MV-4-11 (cell line): ENCODE measurements at regions not wholly inside any gene's neighbourhood (a gene's known extent, or its start where the extent isn't known, plus 50 kb on each side); places are given as distances from the start of the nearest gene placed in this dataset.
A peak's percentile ranks its signal among the peaks of the same experiment; 100 is the strongest.

ENCODE experiments used
- DNase-seq: peaks from one replicate; lab custom pipeline; 2025; lab: John Stamatoyannopoulos, UW

- DNase-seq, result no peak
Observed at GRCh38 chr21:15373941-15374340, 309.1 kb upstream of the NRIP1 start.

- DNase-seq, result no peak
Observed at GRCh38 chr21:15379776-15380175, 315.0 kb upstream of the NRIP1 start.

GRCh38 chr21:15383588-15383987, 318.8 kb upstream of the NRIP1 start:
- no peak for DNase-seq

GRCh38 chr21:15390049-15390448, 325.2 kb upstream of the NRIP1 start:
- DNase-seq, result no peak

DNA sequence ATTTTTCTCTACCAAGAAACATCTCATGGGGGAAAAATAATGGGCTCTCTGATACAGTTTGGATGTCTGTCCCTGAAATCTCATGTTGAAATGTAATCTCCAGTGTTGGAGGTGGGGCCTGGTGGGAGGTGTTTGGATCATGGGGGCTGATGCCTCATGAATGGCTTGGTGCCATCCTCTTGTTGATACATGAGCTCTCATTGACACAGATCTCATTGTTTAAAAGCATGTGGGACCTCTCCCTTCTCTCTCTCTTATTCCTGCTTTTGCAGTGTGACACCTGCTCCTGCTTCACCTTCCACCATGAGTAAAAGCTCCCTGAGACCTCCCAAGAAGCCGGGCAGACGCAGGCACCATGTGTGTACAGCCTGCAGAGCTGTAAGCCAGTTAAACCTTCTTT, 332.5 kb upstream of the NRIP1 start:
- DNase-seq, result no peak

- DNase-seq, result no peak
Observed at GRCh38 chr21:15400905-15401304, 328.9 kb upstream of the USP25 start.

- no peak for DNase-seq
Observed at GRCh38 chr21:15401331-15401730, 328.5 kb upstream of the USP25 start.

GRCh38 chr21:15405214-15405613, 324.6 kb upstream of the USP25 start:
- DNase-seq, result no peak

GRCh38 chr21:15406791-15407190, 323.0 kb upstream of the USP25 start:
- no peak for DNase-seq

- DNase-seq, result no peak
Observed at GRCh38 chr21:15407585-15407984, 322.2 kb upstream of the USP25 start.

DNA sequence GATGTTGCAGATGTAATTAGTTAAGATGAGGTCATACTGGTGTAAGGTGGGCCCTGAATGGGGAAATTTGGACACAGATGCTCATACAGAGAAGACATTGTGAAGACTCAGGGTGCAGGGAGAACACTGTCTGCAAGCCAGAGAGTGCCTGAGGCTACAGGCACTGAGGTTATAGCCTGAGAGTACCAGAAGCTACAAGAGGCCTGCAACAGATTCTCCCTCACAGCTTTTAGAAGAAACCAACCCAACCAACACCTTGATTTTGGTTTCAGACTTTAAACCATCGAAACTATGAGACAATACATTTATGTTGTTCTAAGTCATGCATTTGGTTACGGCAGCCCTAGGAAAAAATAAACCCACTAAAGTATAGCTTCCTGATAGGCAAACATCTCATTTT, 321.7 kb upstream of the USP25 start:
- no peak for DNase-seq

- no peak for DNase-seq
Observed at GRCh38 chr21:15409031-15409430, 320.8 kb upstream of the USP25 start.

- no peak for DNase-seq
Observed at GRCh38 chr21:15410853-15411252, 318.9 kb upstream of the USP25 start.

DNA sequence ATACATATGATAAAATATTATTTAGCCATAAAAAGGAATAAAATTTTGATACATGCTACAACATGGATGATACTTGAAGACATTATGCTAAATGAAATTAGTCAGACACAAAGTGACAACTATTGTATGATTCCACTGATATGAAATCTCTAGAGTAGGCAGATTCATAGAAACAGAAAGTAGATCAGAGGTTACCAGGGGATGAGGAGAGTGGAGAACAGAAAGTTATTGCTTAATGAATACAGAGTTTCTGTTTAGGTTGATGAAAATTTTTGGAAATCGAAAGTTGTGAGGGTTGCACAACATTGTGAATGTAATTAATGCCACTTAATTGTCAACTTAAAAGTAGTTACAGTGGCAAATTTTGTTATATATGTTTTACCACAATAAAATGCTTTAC, 315.7 kb upstream of the USP25 start:
- DNase-seq, result peak; percentile 91

DNA sequence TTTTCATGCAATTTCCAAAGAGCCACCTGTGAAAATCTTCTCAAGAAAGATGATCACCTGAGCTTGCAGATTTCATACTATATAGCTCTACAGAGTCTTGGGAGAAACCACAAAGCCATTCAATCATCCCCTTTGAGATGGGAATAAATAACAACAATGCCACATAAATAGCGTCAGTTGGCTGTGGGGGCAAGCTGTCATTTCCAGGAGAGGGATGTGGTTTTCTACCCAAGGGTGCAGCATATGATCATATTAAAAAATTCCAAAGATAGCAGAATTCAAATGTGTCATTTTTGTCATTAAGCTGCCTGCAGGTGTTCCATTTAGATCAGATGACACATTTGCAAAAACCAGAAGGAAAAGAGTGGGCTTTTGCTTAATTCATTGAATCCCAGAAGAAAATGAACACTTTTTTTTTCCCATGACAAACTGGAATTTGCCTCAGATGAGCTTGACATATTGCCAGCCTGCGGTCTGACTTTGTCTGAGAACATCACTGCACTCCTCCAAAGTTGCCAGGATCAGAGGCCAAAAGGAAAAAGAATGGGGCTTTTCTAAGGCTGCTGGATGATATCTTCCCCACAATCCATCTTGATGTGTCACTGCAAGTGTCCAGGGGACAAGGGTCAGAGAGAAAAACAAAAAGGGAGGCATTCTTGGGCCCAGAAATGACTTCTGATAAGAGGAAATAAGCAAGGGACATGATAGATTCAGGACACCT, 314.1 kb upstream of the USP25 start:
- no peak for DNase-seq

DNA sequence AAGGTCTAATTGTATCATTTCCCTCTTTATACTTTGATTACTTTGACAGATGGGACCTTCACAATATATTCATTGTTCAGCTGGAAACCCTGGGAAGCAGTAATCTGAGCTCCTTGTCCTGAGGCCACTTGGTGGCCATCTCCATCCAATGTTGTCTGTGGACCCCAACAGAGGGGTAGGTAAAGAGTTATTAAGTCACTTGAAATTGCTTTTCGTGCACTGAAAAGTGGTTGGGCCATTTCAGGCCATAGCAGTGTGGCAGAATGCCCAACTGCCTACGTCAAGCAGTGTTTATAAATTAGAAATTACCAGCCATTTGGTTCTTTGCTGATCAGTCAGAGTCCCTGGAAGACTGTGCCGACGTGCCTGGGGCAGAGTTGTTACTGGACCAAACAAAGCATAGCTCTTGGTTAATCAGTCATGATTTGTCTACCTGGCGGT, 308.3 kb upstream of the USP25 start:
- DNase-seq, result no peak

GRCh38 chr21:15421947-15422346, 307.8 kb upstream of the USP25 start:
- no peak for DNase-seq

DNA sequence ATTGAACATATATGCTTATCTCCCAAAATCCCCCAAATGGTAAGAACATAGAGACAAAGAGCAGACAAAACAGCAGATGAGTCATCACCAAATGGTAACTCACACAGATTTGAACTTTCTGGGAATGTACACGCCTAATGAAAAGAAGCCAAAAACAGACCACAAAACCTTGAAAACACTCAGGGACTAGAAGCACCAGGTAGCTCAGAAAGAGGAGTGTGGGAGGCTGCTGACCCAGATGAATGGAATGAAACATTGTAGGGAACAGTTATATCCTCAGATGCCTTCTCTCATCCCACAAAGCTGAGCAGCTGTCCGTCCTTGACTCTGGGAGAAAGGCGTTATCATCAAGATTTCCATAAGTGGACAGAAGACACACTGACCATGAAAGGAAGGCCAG, 307.0 kb upstream of the USP25 start:
- no peak for DNase-seq

DNA sequence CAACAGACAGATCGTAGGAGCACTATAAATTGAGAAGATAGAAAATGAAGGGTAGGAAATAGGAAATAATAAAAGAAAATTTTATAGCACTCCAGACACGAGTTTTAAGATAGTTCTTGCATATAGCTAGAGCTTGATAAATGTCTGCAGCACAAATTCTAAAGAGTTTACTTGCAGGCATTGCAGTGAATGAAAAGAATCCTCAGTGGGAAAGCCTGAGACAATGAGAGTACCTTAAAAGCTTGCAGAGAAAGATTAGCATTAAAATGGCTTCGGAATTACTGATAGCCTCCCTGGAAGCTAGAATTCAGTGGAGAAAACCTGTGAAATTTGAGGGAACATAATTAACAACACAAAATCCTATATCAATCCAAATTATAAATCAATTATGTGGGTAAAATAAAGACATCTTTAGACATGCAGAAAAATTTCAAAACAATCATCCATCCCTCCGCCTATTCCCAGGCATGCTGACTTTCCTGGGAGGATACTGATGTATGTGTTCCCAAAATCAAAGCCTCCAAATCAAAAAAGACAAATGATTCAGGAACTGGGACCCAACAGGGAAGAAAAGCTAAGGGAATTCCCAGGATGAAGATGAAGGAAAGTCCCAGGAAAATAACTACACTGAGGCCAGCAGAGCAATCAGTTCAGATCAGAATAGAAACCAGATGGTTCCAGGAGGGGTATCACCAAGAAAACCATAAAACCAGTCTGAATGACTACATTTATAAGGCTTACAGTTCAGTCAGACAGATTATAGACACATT, 305.9 kb upstream of the USP25 start:
- no peak for DNase-seq

DNA sequence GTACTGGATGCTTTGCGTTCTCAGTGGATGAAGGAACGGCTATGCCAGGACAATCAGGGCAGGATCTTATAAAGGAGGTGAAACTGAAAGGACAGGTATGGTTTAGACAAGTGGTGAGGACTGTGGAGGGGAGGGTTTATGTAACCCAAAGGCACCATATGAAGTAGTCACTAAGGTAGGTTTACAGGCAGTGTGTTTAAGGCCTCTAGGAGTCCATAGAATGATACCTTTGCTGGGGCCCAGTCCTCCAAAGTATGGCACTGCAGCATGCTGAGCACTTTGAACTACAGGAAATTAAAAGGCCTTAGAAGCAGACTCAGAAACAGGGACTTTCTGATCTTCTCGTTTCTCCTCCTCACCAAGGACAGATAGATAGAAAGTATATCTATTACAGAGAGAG, 304.7 kb upstream of the USP25 start:
- DNase-seq, result no peak

- no peak for DNase-seq
Observed at GRCh38 chr21:15430023-15430422, 299.8 kb upstream of the USP25 start.

DNA sequence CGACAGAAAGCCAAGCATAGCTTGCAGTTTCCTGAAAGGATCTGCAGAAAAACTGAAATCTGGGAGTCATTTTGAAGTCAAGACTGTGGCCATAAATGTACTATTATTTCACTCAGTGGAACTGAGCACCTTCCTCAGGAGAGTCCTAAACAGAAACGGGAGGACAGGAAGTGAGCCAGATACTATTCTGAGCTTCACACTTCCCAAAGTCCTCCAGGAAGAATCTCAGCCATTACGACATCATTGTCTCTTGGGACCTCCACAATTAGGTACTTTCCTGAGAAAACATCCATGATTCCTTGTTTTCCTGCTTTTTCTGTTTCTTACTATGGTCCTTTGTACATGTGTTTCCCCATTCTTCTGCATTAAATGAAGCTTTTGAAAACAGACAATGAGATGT, 299.2 kb upstream of the USP25 start:
- no peak for DNase-seq

- DNase-seq, result no peak
Observed at GRCh38 chr21:15431053-15431452, 298.7 kb upstream of the USP25 start.

DNA sequence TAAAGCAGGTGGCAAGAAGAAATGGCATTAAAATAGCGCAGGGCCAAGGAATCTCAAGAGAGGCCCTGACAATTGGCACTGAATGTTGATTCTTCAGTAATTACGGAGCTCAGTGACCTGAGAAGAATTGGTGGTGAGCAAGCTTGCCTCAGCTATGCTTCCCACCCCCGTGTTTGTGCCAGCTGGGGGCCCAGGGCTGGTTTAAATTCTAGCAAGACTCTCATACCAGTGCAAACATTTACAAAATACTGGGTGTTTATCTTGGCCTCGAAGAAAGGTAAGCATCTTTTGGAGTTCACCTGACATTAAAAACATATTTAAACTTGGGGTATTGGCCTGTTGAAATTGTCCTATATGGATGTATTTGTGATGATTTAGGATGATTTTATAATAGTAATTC, 296.7 kb upstream of the USP25 start:
- no peak for DNase-seq
